HepG2 (cell line): ENCODE measurements at regions not wholly inside any gene's neighbourhood (a gene's known extent, or its start where the extent isn't known, plus 50 kb on each side); places are given as distances from the start of the nearest gene placed in this dataset.

ENCODE experiments used
- ATAC-seq: fragments of 200-7000 bp; cut with Tn5 transposase; 3 replicates; pipeline ENCODE4 v1.9.1; 2020; ENCODE audit warnings: mild to moderate bottlenecking, moderate library complexity
- BruUV-seq: library from RNA; stranded (reverse); fragments of 400-500 nt; replicated peaks from 2 replicates; lab custom pipeline; 2021; lab: Mats Ljungman, UMichigan
- CTCF ChIA-PET: fragments of 300-600 bp; formaldehyde crosslinking; extraction: SDS; loops from one replicate; lab custom pipeline; 2021; ENCODE audit warnings: low total read pairs, inconsistent platforms, low intra/inter-chr PET ratio; lab: Yijun Ruan, JAX
- POLR2A ChIA-PET: fragments of 350-600 bp; sonication (Branson Sonifier 250); formaldehyde crosslinking; loops from one replicate; lab custom pipeline; 2020; ENCODE audit warnings: antibody characterized with exemption, inconsistent platforms; lab: Yijun Ruan, JAX
- DNase-seq: peaks from one replicate; pipeline ENCODE4 v3.0.0-alpha.2; 2015; ENCODE audit warnings: low spot score
- FAIRE-seq: peaks from 3 replicates; lab custom pipeline; 2011; peaks lifted over from hg19 to GRCh38; lab: Jason Lieb, UNC
- H2AFZ ChIP-seq: one replicate; pipeline ENCODE4 v1.6.1; 2011; ENCODE audit warnings: low read length, inconsistent platforms
- H3K27ac ChIP-seq: fragments of 300-600 bp; 3 replicates; pipeline ENCODE4 v1.8.0; 2011; ENCODE audit warnings: mixed run types, mild to moderate bottlenecking, mixed read lengths, low read length, inconsistent platforms; ENCODE audit not compliant: insufficient read depth; ENCODE audit errors: extremely low read length
- H3K27me3 ChIP-seq, 2 experiments: fragments of 200-600 bp in 1 of 2; 2 replicates in 1 of 2; 3 replicates in 1 of 2; pipeline versions ENCODE4 v1.6.0 to v1.8.0; 2011; ENCODE audit warnings: low read length in 2 of 2, mild to moderate bottlenecking in 2 of 2, moderate library complexity in 2 of 2, inconsistent platforms in 1 of 2; ENCODE audit not compliant: insufficient read depth in 2 of 2, control insufficient read depth in 1 of 2
- H3K36me3 ChIP-seq, 2 experiments: fragments of 200-600 bp in 1 of 2; replicated peaks in 1 of 2; 2 replicates in 1 of 2; 3 replicates in 1 of 2; pipeline versions ENCODE4 v1.5.1 to v1.8.0; 2011; ENCODE audit warnings: low read length in 2 of 2, inconsistent platforms in 1 of 2; ENCODE audit not compliant: insufficient read depth in 2 of 2, control insufficient read depth in 1 of 2
- H3K4me1 ChIP-seq: 2 replicates; pipeline ENCODE4 v1.5.1; 2012; ENCODE audit warnings: low read length, inconsistent platforms; ENCODE audit not compliant: insufficient read depth
- H3K4me2 ChIP-seq: 2 replicates; pipeline ENCODE4 v1.6.0; 2011; ENCODE audit warnings: low read depth, low read length, inconsistent platforms
- H3K4me3 ChIP-seq, 3 experiments: fragments of 200-600 bp in 1 of 3; sonication (generic), shearing (Covaris generic) in 1 of 3; replicated peaks in 1 of 3; 2 replicates each; pipeline ENCODE4 v1.5.1; 2011 to 2016; ENCODE audit warnings: low read length in 3 of 3, inconsistent platforms in 2 of 3, low read depth in 2 of 3, mild to moderate bottlenecking in 2 of 3, control low read depth in 1 of 3, mixed read lengths in 1 of 3; ENCODE audit not compliant: insufficient read depth in 1 of 3
- H3K79me2 ChIP-seq: one replicate; pipeline ENCODE4 v1.6.1; 2011; ENCODE audit warnings: low read length, inconsistent platforms; ENCODE audit not compliant: insufficient read depth
- H3K9ac ChIP-seq: 2 replicates; pipeline ENCODE4 v1.6.0; 2011; ENCODE audit warnings: mild to moderate bottlenecking, low read depth, low read length, inconsistent platforms; ENCODE audit not compliant: insufficient read depth
- H3K9me3 ChIP-seq: 2 replicates; pipeline ENCODE4 v1.5.1; 2012; ENCODE audit warnings: mild to moderate bottlenecking, low read length
- H4K20me1 ChIP-seq: 2 replicates; pipeline ENCODE4 v1.6.0; 2011; ENCODE audit warnings: inconsistent platforms, mild to moderate bottlenecking, low read length, moderate library complexity; ENCODE audit not compliant: insufficient read depth
- ATF7-NPFF ChIP-seq: sonication (generic); formaldehyde crosslinking; IDR thresholded peaks from 2 replicates; pipeline ENCODE4 v1.8.1; 2023; ENCODE audit warnings: mild to moderate bottlenecking, low read depth, missing genetic modification reagents, moderate library complexity
- HDAC2 ChIP-seq: sonication (generic); formaldehyde crosslinking; IDR thresholded peaks from 2 replicates; pipeline ENCODE4 v1.4.0; 2020; ENCODE audit warnings: missing genetic modification reagents
- JARID2 ChIP-seq: sonication (generic); formaldehyde crosslinking; IDR thresholded peaks from 2 replicates; pipeline ENCODE4 v1.8.1; 2023; ENCODE audit warnings: missing genetic modification reagents, inconsistent platforms; ENCODE audit not compliant: insufficient replicate concordance
- KDM3A ChIP-seq: IDR thresholded peaks from 2 replicates; pipeline ENCODE4 v1.6.1; 2018; ENCODE audit warnings: low read depth, missing compliant biosample characterization
- NFE2L1 ChIP-seq: sonication (generic); formaldehyde crosslinking; IDR thresholded peaks from 2 replicates; pipeline ENCODE4 v1.4.0; 2020; ENCODE audit warnings: missing genetic modification reagents, mild to moderate bottlenecking, borderline replicate concordance
- PHF21A ChIP-seq: sonication (generic); formaldehyde crosslinking; IDR thresholded peaks from 2 replicates; pipeline ENCODE4 v1.5.0; 2020; ENCODE audit warnings: mild to moderate bottlenecking, missing genetic modification reagents
- POLR2A ChIP-seq, 2 experiments: IDR thresholded peaks; 2 replicates each; pipeline ENCODE4 v1.6.1; 2011; ENCODE audit warnings: low read depth in 2 of 2, low read length in 2 of 2, mild to moderate bottlenecking in 1 of 2, moderate library complexity in 1 of 2; ENCODE audit not compliant: insufficient read depth in 1 of 2
- SRSF4 ChIP-seq: fragments of 200-400 bp; formaldehyde crosslinking; IDR thresholded peaks from one replicate; pipeline ENCODE4 v1.6.1; 2018; ENCODE audit warnings: mild to moderate bottlenecking, low read depth, low read length, moderate library complexity; ENCODE audit not compliant: poor library complexity, severe bottlenecking
- ZFP62 ChIP-seq: sonication (generic); formaldehyde crosslinking; IDR thresholded peaks from 2 replicates; pipeline ENCODE4 v1.4.0; 2020; ENCODE audit warnings: missing genetic modification reagents
- ZNF30 ChIP-seq: sonication (generic); formaldehyde crosslinking; IDR thresholded peaks from 2 replicates; pipeline ENCODE4 v1.5.0; 2020; ENCODE audit warnings: mild to moderate bottlenecking, missing genetic modification reagents
- ZNF773 ChIP-seq: sonication (generic); formaldehyde crosslinking; IDR thresholded peaks from 2 replicates; pipeline ENCODE4 v1.4.0; 2020; ENCODE audit warnings: missing genetic modification reagents, borderline replicate concordance
- ZNF878 ChIP-seq: sonication (generic); formaldehyde crosslinking; IDR thresholded peaks from 2 replicates; pipeline ENCODE4 v1.8.1; 2023; ENCODE audit warnings: mild to moderate bottlenecking, missing genetic modification reagents, moderate library complexity
- ZSCAN22 ChIP-seq: sonication (generic); formaldehyde crosslinking; IDR thresholded peaks from 2 replicates; pipeline ENCODE4 v1.4.0; 2020; ENCODE audit warnings: mild to moderate bottlenecking, missing genetic modification reagents
- in situ Hi-C: cut with HindIII; loops from 2 replicates; pipeline ENCODE4 v1.10.0; 2017; ENCODE audit warnings: low pct_unique_long_range_greater_than_20kb; ENCODE audit not compliant: extremely low pct_ligation_motif_present
- intact Hi-C: fragments of 100-400 bp; cut with micrococcal nuclease; formaldehyde crosslinking; loops from one replicate; pipeline ENCODE4 v1.10.0; 2022; ENCODE audit not compliant: unreplicated experiment
- TF ChIP-seq, protein P1 (sequence below): sonication (generic); formaldehyde crosslinking; IDR thresholded peaks from 2 replicates; pipeline ENCODE4 v1.5.1; 2020; ENCODE audit warnings: missing genetic modification reagents, mild to moderate bottlenecking, borderline replicate concordance
- TF ChIP-seq, protein P2 (sequence below): sonication (generic); formaldehyde crosslinking; IDR thresholded peaks from 2 replicates; pipeline ENCODE4 v1.5.0; 2020; ENCODE audit warnings: missing genetic modification reagents
- TF ChIP-seq, protein P3 (sequence below): sonication (generic); formaldehyde crosslinking; IDR thresholded peaks from 2 replicates; pipeline ENCODE4 v1.4.0; 2020; ENCODE audit warnings: missing genetic modification reagents

DNA sequence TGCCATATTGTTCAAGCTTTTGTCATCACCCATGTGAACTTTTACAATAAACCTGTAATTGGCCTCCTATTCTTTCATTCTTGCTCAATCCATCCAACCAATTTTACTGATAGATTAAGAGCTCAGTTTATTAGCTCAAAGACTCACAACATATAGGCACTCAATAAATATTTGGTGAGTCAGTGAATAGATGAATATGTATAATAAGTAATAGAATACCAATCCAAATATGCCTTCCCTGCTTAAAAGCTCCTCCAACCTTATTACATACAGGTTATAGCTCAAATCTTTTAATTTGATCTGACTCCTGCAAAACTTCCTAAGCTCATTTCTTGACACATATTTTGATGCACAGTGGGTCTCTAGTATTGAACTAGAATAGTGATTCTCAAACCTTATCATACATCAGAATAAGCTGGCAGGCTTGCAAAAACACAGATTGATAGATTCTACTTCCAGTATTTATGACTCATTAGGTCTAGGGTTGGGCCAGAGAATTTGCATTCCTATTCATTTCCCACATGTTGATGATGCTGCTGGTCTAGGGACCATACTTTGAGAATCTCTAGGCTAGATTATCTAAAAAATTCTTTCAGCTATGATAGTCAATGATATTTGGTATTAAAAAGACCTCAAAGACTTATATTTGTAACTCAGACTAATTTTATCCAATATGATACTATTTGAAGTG, 114.4 kb downstream of the PCTP start:
- H3K27me3 ChIP-seq: no peaks in the 10 kb centered on the region
- no peak overlapping the region for H3K4me3 ChIP-seq
- H4K20me1 ChIP-seq: no peaks in the 10 kb centered on the region
- H3K4me1 ChIP-seq: no peaks in the 10 kb centered on the region
- no peak overlapping the region for H3K9ac ChIP-seq
- DNase-seq (no peak), FAIRE-seq (no peak)
- peaks cover 15% of the 10 kb centered on the region; the same call in 1 of the 2 replicates for H3K9me3 ChIP-seq
- H3K36me3 ChIP-seq: no peaks in the 10 kb centered on the region
- no peaks in the 10 kb centered on the region for H3K79me2 ChIP-seq
- CTCF ChIA-PET: no interaction called here
- no peak for TF ChIP-seq ZNF878 (CRISPR knock-in tag)
- TF ChIP-seq ZFP62 (CRISPR knock-in tag): no peak
- no peak for TF ChIP-seq NFE2L1 (CRISPR knock-in tag)
- no peak for TF ChIP-seq SRSF4
- no peak for TF ChIP-seq ATF7-NPFF (CRISPR knock-in tag)
- TF ChIP-seq, protein P1, sequence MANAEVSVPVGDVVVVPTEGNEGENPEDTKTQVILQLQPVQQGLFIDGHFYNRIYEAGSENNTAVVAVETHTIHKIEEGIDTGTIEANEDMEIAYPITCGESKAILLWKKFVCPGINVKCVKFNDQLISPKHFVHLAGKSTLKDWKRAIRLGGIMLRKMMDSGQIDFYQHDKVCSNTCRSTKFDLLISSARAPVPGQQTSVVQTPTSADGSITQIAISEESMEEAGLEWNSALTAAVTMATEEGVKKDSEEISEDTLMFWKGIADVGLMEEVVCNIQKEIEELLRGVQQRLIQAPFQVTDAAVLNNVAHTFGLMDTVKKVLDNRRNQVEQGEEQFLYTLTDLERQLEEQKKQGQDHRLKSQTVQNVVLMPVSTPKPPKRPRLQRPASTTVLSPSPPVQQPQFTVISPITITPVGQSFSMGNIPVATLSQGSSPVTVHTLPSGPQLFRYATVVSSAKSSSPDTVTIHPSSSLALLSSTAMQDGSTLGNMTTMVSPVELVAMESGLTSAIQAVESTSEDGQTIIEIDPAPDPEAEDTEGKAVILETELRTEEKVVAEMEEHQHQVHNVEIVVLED (CRISPR knock-in tag): no peak
- TF ChIP-seq ZSCAN22 (CRISPR knock-in tag): no peak
- TF ChIP-seq PHF21A (CRISPR knock-in tag): no peak
- TF ChIP-seq ZNF773 (CRISPR knock-in tag): no peak
- no peak for TF ChIP-seq JARID2 (CRISPR knock-in tag)
- TF ChIP-seq KDM3A: no peak
- TF ChIP-seq, protein P2, sequence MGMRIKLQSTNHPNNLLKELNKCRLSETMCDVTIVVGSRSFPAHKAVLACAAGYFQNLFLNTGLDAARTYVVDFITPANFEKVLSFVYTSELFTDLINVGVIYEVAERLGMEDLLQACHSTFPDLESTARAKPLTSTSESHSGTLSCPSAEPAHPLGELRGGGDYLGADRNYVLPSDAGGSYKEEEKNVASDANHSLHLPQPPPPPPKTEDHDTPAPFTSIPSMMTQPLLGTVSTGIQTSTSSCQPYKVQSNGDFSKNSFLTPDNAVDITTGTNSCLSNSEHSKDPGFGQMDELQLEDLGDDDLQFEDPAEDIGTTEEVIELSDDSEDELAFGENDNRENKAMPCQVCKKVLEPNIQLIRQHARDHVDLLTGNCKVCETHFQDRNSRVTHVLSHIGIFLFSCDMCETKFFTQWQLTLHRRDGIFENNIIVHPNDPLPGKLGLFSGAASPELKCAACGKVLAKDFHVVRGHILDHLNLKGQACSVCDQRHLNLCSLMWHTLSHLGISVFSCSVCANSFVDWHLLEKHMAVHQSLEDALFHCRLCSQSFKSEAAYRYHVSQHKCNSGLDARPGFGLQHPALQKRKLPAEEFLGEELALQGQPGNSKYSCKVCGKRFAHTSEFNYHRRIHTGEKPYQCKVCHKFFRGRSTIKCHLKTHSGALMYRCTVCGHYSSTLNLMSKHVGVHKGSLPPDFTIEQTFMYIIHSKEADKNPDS (CRISPR knock-in tag): no peak
- TF ChIP-seq ZNF30 (CRISPR knock-in tag): no peak
- TF ChIP-seq POLR2A (IDR thresholded peaks at IDR 0.05; ENCODE audit: insufficient read depth in 1 of 2, low read depth in 2 of 2, low read length in 2 of 2): no peak
- TF ChIP-seq HDAC2 (CRISPR knock-in tag): no peak
- TF ChIP-seq, protein P3, sequence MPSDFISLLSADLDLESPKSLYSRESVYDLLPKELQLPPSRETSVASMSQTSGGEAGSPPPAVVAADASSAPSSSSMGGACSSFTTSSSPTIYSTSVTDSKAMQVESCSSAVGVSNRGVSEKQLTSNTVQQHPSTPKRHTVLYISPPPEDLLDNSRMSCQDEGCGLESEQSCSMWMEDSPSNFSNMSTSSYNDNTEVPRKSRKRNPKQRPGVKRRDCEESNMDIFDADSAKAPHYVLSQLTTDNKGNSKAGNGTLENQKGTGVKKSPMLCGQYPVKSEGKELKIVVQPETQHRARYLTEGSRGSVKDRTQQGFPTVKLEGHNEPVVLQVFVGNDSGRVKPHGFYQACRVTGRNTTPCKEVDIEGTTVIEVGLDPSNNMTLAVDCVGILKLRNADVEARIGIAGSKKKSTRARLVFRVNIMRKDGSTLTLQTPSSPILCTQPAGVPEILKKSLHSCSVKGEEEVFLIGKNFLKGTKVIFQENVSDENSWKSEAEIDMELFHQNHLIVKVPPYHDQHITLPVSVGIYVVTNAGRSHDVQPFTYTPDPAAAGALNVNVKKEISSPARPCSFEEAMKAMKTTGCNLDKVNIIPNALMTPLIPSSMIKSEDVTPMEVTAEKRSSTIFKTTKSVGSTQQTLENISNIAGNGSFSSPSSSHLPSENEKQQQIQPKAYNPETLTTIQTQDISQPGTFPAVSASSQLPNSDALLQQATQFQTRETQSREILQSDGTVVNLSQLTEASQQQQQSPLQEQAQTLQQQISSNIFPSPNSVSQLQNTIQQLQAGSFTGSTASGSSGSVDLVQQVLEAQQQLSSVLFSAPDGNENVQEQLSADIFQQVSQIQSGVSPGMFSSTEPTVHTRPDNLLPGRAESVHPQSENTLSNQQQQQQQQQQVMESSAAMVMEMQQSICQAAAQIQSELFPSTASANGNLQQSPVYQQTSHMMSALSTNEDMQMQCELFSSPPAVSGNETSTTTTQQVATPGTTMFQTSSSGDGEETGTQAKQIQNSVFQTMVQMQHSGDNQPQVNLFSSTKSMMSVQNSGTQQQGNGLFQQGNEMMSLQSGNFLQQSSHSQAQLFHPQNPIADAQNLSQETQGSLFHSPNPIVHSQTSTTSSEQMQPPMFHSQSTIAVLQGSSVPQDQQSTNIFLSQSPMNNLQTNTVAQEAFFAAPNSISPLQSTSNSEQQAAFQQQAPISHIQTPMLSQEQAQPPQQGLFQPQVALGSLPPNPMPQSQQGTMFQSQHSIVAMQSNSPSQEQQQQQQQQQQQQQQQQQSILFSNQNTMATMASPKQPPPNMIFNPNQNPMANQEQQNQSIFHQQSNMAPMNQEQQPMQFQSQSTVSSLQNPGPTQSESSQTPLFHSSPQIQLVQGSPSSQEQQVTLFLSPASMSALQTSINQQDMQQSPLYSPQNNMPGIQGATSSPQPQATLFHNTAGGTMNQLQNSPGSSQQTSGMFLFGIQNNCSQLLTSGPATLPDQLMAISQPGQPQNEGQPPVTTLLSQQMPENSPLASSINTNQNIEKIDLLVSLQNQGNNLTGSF (CRISPR knock-in tag): no peak
- TF ChIP-seq, all 625 proteins: peak for 0
- Histone ChIP-seq H3K27ac (no peak overlapping the region), H3K4me2 (no peak overlapping the region), H2AFZ (no peak overlapping the region)
- no TSS peak for BruUV-seq
- intact Hi-C loops: no loop called here
- POLR2A ChIA-PET: no interaction called here
- in situ Hi-C loops: no loop called here
- no peak for ATAC-seq
